NCI-H748 (cell line): ENCODE measurements at regions not wholly inside any gene's neighbourhood (a gene's known extent, or its start where the extent isn't known, plus 50 kb on each side); places are given as distances from the start of the nearest gene placed in this dataset.
"Not testable (repeated sequence)": the region's sequence is repeated elsewhere in the genome, so short reads cannot be mapped to it uniquely, and the experiment has no call there.

Experiments
- DNase-seq: peaks from one replicate; lab custom pipeline; 2025; ENCODE audit not compliant: unreplicated experiment; lab: John Stamatoyannopoulos, UW

GRCh38 chr14:88064841-88065240, 59.9 kb downstream of the GPR65 start:
- DNase-seq: no peak

GRCh38 chr14:88069677-88070076, 64.7 kb downstream of the GPR65 start:
- DNase-seq: no peak

GRCh38 chr14:88075269-88075981, 70.5 kb downstream of the GPR65 start:
- DNase-seq: no peak

DNA sequence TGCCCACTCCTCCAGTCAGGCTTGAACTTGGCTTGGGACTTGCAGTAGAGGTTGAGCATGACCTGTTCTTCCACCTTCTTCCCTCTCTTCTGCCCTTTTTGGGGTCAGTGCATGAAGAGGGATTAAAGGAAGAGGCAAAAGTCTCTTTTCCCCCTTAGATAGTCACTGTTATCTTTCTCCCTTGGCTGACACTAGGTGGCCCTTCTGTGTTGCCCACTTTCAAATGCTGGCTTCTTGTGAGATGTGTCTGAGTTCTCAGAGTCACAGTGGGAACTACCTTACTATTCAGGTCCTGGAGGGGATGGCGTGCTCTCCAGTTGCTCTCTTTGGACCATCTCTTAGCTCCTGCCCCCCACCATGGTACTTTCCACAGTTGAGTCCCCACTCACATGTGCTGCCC, 73.6 kb downstream of the GPR65 start:
- peak; percentile 36 for DNase-seq

DNA sequence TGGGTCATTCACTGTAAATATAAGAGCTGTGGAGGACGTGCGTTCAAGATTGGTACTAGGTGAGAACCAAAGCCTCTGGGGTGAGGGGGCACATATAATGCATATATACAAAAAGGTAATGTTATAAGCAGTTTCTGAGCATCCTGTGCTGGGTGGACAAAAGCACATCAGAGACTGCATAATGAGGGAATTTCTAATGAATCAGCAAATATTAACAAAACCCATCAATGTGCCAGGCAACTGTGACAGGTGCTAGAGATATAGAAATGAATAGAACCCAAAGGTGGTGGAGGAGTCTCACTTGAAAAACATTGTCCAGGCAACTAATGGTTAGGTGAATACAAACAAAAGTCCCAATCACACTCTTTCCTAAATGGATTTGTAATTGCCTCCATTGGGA, 74.7 kb downstream of the GPR65 start:
- DNase-seq: peak; percentile 100

- DNase-seq: no peak
These were observed 80.8 kb downstream of the GPR65 start for GRCh38 chr14:88085736-88086135.

GRCh38 chr14:88089445-88089844, 84.5 kb downstream of the GPR65 start:
- DNase-seq: no peak

DNA sequence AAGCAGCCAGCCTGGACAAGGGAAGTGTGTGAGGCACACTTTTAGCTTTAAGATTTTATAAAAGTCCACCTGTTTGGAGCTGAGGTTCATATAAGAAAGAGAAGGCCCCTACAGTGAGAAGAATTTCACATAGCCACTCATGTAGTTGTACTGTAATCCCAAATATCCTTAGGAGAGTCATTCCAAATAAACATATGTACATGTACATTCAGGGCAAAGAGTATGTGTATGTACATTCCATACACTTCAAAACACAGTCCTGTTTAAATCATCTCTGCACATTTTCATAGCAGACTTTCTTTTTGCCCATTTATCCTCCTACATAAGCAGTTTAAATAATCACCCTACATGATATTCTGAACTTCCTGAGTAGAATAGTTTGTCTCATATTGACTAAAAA, 87.6 kb downstream of the GPR65 start:
- DNase-seq: no peak

DNA sequence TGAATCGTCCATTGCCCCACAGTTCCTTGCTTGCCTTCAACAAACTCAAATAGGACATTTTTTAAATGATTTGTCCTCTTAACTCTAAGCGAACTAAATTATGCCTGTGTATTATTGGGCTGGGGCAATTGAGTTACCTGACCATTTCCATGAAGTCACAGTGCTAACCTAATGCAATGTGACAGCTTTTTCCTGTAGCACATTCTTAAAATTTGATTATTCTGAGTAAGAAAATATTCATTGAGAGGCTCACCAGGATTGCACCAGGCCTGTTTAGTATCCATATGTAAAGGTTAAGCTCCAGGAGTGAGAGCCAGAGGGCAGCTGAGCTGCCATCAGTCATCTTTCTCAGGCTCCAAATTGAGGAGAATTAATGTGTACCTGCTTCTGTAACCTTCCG, 90.9 kb downstream of the GPR65 start:
- DNase-seq: no peak

- peak; percentile 82 for DNase-seq
These were observed 93.2 kb downstream of the GPR65 start for GRCh38 chr14:88098163-88098562.

DNA sequence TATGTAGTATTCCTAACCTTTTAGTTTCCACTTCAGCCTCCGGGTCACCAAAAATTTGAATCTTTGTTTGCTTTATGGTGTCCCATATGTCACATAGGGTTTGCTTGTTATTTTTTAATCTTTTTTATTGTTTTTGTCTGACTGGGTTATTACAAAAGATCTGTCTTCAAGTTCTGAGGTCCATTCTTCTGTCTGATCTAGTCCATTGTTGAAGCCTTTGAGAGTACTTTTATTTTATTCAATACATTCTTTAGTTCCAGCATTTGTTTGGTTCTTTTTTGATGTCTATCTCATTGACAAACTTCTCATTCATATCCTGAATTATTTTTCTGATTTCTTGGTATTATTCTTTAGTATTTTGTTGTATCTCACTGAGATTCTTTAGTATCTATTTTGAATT, 99.8 kb downstream of the GPR65 start:
- DNase-seq: no peak

GRCh38 chr14:88106377-88106776, 101.4 kb downstream of the GPR65 start:
- DNase-seq: no peak

DNA sequence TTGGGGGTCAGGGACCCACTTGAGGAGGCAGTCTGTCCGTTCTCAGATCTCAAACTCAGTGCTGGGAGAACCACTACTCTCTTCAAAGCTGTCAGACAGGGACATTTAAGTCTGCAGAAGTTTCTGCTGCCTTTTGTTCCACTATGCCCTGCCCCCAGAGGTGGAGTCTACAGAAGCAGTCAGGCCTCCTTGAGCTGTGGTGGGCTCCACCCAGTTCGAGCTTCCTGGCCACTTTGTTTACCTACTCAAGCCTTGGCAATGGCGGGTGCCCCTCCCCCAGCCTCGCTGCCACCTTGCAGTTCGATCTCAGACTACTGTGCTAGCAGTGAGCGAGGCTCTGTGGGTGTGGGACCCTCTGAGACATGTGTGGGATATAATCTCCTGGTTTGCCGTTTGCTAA, 122.7 kb downstream of the GPR65 start:
- not testable (repeated sequence) for DNase-seq

GRCh38 chr14:88128816-88129215, 123.9 kb downstream of the GPR65 start:
- no peak for DNase-seq

- peak; percentile 22 for DNase-seq
These were observed 124.5 kb downstream of the GPR65 start for GRCh38 chr14:88129306-88130056.

DNA sequence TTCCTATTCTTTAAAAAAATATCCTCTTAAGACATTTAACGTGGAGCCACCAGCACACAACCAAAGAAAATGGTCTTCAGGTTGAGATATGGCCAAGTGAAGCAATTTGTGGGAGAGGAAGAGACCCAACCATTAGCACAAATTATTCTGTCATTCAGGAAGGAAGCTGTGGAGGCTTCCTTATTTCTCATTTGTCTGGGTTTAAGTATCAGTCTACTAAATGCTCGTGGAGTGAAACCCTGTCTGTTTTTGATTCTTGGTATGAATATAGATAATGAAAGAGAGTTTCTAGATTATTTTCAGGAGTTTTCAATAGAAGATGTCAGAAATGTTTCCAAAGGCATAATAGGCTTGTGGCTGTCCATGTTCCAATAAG, 125.1 kb downstream of the GPR65 start:
- no peak for DNase-seq
